SK-N-SH treated with all-trans-retinoic acid at 6 μM for 48 hours (cell line): ENCODE measurements at regions not wholly inside any gene's neighbourhood (a gene's known extent, or its start where the extent isn't known, plus 50 kb on each side); places are given as distances from the start of the nearest gene placed in this dataset.

Experiments used
- ATAC-seq: fragments of 200-7000 bp; cut with Tn5 transposase; 3 replicates; pipeline ENCODE4 v1.9.1; 2020; ENCODE audit warnings: mild to moderate bottlenecking, moderate library complexity
- ARNTL ChIP-seq: fragments of 450-650 bp; formaldehyde crosslinking; IDR thresholded peaks from 2 replicates; pipeline ENCODE4 v1.5.0; 2020; ENCODE audit warnings: low read depth, mild to moderate bottlenecking, moderate library complexity, borderline replicate concordance
- BACH2 ChIP-seq: fragments of 250-450 bp; sonication (Bioruptor Pico); IDR thresholded peaks from 2 replicates; pipeline ENCODE4 v1.9.0; 2021; ENCODE audit warnings: mild to moderate bottlenecking, borderline replicate concordance
- CSRNP3 ChIP-seq: fragments of 250-450 bp; sonication (Bioruptor Pico); IDR thresholded peaks from 2 replicates; pipeline ENCODE4 v1.5.1; 2021; ENCODE audit warnings: mild to moderate bottlenecking, moderate library complexity
- ESRRG ChIP-seq: fragments of 250-450 bp; sonication (Bioruptor Pico); IDR thresholded peaks from 2 replicates; pipeline ENCODE4 v1.6.1; 2021; ENCODE audit warnings: mild to moderate bottlenecking
- GLIS3 ChIP-seq: fragments of 250-450 bp; sonication (Bioruptor Pico); IDR thresholded peaks from 2 replicates; pipeline ENCODE4 v1.5.0; 2020; ENCODE audit warnings: mild to moderate bottlenecking, moderate library complexity
- ISL1 ChIP-seq: fragments of 250-450 bp; sonication (Bioruptor Pico); IDR thresholded peaks from 2 replicates; pipeline ENCODE4 v2.1.2; 2022; ENCODE audit warnings: mild to moderate bottlenecking, moderate library complexity
- PPARA ChIP-seq: fragments of 250-450 bp; sonication (Bioruptor Pico); IDR thresholded peaks from 2 replicates; pipeline ENCODE4 v1.5.0; 2020; ENCODE audit warnings: mild to moderate bottlenecking, borderline replicate concordance
- RARB ChIP-seq: fragments of 250-450 bp; sonication (Bioruptor Pico); IDR thresholded peaks from 2 replicates; pipeline ENCODE4 v1.8.0; 2021; ENCODE audit warnings: mild to moderate bottlenecking, moderate library complexity
- SNAI2 ChIP-seq: fragments of 250-450 bp; sonication (Bioruptor Pico); IDR thresholded peaks from 2 replicates; pipeline ENCODE4 v1.5.0; 2020; ENCODE audit warnings: mild to moderate bottlenecking, moderate library complexity
- TCF4 ChIP-seq: fragments of 250-450 bp; sonication (Bioruptor Pico); IDR thresholded peaks from 2 replicates; pipeline ENCODE4 v1.8.0; 2021; ENCODE audit warnings: mild to moderate bottlenecking, moderate library complexity, borderline replicate concordance
- TOX ChIP-seq: fragments of 250-450 bp; sonication (Bioruptor Pico); IDR thresholded peaks from 2 replicates; pipeline ENCODE4 v1.8.0; 2021; ENCODE audit warnings: mild to moderate bottlenecking, moderate library complexity, borderline replicate concordance
- ZFP3 ChIP-seq: fragments of 250-450 bp; sonication (Bioruptor Pico); IDR thresholded peaks from 2 replicates; pipeline ENCODE4 v1.5.0; 2020; ENCODE audit warnings: mild to moderate bottlenecking, moderate library complexity
- ZFP30 ChIP-seq: fragments of 450-650 bp; formaldehyde crosslinking; IDR thresholded peaks from 2 replicates; pipeline ENCODE4 v1.5.0; 2022; ENCODE audit warnings: mild to moderate bottlenecking, moderate library complexity
- ZNF565 ChIP-seq: fragments of 450-650 bp; formaldehyde crosslinking; conservative IDR thresholded peaks from 2 replicates; pipeline ENCODE4 v1.5.0; 2020; ENCODE audit warnings: low read depth, mild to moderate bottlenecking, moderate library complexity
- ZNF70 ChIP-seq: fragments of 450-650 bp; formaldehyde crosslinking; IDR thresholded peaks from 2 replicates; pipeline ENCODE4 v1.5.0; 2020; ENCODE audit warnings: mild to moderate bottlenecking, moderate library complexity
- ZNF8 ChIP-seq: fragments of 450-650 bp; formaldehyde crosslinking; IDR thresholded peaks from 2 replicates; pipeline ENCODE4 v1.5.0; 2020; ENCODE audit warnings: mild to moderate bottlenecking, moderate library complexity
- TF ChIP-seq, protein P1 (sequence below): fragments of 250-450 bp; sonication (Bioruptor Pico); IDR thresholded peaks from 2 replicates; pipeline ENCODE4 v1.8.0; 2021; ENCODE audit warnings: low read depth, mild to moderate bottlenecking, moderate library complexity, borderline replicate concordance
- TF ChIP-seq, protein P2 (sequence below): fragments of 250-450 bp; sonication (Bioruptor Pico); IDR thresholded peaks from 2 replicates; pipeline ENCODE4 v1.5.0; 2020; ENCODE audit warnings: mild to moderate bottlenecking, moderate library complexity
- TF ChIP-seq, protein P3 (sequence below): fragments of 250-450 bp; sonication (Bioruptor Pico); IDR thresholded peaks from 2 replicates; pipeline ENCODE4 v1.8.0; 2020; ENCODE audit warnings: mild to moderate bottlenecking, moderate library complexity, borderline replicate concordance

GRCh38 chr13:43990021-43990420 is 110.3 kb downstream of the LACC1 start:
- TF ChIP-seq, protein P1, sequence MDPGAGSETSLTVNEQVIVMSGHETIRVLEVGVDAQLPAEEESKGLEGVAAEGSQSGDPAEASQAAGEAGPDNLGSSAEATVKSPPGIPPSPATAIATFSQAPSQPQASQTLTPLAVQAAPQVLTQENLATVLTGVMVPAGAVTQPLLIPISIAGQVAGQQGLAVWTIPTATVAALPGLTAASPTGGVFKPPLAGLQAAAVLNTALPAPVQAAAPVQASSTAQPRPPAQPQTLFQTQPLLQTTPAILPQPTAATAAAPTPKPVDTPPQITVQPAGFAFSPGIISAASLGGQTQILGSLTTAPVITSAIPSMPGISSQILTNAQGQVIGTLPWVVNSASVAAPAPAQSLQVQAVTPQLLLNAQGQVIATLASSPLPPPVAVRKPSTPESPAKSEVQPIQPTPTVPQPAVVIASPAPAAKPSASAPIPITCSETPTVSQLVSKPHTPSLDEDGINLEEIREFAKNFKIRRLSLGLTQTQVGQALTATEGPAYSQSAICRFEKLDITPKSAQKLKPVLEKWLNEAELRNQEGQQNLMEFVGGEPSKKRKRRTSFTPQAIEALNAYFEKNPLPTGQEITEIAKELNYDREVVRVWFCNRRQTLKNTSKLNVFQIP (CRISPR knock-in tag): no peak
- TF ChIP-seq ZFP3 (CRISPR knock-in tag) (no peak), ZNF565 (CRISPR knock-in tag) (no peak), PPARA (CRISPR knock-in tag) (no peak), TOX (CRISPR knock-in tag) (no peak), TCF4 (CRISPR knock-in tag) (no peak), ZNF8 (CRISPR knock-in tag) (no peak)
- TF ChIP-seq, protein P2, sequence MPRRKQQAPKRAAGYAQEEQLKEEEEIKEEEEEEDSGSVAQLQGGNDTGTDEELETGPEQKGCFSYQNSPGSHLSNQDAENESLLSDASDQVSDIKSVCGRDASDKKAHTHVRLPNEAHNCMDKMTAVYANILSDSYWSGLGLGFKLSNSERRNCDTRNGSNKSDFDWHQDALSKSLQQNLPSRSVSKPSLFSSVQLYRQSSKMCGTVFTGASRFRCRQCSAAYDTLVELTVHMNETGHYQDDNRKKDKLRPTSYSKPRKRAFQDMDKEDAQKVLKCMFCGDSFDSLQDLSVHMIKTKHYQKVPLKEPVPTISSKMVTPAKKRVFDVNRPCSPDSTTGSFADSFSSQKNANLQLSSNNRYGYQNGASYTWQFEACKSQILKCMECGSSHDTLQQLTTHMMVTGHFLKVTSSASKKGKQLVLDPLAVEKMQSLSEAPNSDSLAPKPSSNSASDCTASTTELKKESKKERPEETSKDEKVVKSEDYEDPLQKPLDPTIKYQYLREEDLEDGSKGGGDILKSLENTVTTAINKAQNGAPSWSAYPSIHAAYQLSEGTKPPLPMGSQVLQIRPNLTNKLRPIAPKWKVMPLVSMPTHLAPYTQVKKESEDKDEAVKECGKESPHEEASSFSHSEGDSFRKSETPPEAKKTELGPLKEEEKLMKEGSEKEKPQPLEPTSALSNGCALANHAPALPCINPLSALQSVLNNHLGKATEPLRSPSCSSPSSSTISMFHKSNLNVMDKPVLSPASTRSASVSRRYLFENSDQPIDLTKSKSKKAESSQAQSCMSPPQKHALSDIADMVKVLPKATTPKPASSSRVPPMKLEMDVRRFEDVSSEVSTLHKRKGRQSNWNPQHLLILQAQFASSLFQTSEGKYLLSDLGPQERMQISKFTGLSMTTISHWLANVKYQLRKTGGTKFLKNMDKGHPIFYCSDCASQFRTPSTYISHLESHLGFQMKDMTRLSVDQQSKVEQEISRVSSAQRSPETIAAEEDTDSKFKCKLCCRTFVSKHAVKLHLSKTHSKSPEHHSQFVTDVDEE (CRISPR knock-in tag): no peak
- ATAC-seq: no peak

DNA sequence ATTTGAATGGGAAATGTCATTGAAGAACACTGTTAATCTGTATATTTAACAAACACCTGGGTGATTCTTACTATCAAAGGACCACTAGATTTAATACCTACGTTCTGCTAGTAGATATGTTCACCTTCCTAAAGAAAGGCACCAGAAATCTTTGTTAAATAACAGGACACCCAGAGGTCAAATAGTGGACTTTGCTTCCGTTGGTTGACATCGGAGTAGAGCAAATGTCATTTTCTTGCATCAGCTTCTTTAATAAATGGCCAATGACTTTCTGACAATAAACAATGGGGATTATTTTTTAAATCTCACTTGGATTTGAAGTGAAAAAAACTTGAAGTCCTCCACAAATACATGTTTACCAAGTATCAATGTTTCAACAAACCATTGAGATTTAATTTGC is 111.1 kb downstream of the LACC1 start:
- no peak for TF ChIP-seq PPARA (CRISPR knock-in tag)
- TF ChIP-seq ESRRG (CRISPR knock-in tag): no peak
- no peak for ATAC-seq

GRCh38 chr13:43991773-43992201 is 112.1 kb downstream of the LACC1 start:
- TF ChIP-seq, protein P2 (CRISPR knock-in tag): no peak
- TF ChIP-seq ZFP30 (CRISPR knock-in tag): no peak
- TF ChIP-seq GLIS3 (CRISPR knock-in tag): no peak
- TF ChIP-seq ZFP3 (CRISPR knock-in tag): no peak
- no peak for TF ChIP-seq ZNF8 (CRISPR knock-in tag)
- TF ChIP-seq ARNTL (CRISPR knock-in tag): no peak
- TF ChIP-seq, protein P1 (CRISPR knock-in tag): no peak
- no peak for TF ChIP-seq ZNF70 (CRISPR knock-in tag)
- TF ChIP-seq, protein P3, sequence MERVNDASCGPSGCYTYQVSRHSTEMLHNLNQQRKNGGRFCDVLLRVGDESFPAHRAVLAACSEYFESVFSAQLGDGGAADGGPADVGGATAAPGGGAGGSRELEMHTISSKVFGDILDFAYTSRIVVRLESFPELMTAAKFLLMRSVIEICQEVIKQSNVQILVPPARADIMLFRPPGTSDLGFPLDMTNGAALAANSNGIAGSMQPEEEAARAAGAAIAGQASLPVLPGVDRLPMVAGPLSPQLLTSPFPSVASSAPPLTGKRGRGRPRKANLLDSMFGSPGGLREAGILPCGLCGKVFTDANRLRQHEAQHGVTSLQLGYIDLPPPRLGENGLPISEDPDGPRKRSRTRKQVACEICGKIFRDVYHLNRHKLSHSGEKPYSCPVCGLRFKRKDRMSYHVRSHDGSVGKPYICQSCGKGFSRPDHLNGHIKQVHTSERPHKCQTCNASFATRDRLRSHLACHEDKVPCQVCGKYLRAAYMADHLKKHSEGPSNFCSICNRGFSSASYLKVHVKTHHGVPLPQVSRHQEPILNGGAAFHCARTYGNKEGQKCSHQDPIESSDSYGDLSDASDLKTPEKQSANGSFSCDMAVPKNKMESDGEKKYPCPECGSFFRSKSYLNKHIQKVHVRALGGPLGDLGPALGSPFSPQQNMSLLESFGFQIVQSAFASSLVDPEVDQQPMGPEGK (CRISPR knock-in tag): no peak
- TF ChIP-seq ISL1 (CRISPR knock-in tag): no peak
- TF ChIP-seq TOX (CRISPR knock-in tag): no peak
- no peak for TF ChIP-seq CSRNP3 (CRISPR knock-in tag)
- TF ChIP-seq ESRRG (CRISPR knock-in tag): no peak
- TF ChIP-seq RARB: no peak
- no peak for TF ChIP-seq ZNF565 (CRISPR knock-in tag)
- TF ChIP-seq BACH2 (CRISPR knock-in tag): no peak
- TF ChIP-seq SNAI2 (CRISPR knock-in tag): no peak
- no peak for ATAC-seq
